ENCODE measurements at regions not wholly inside any gene's neighbourhood (a gene's known extent, or its start where the extent isn't known, plus 50 kb on each side); places are given as distances from the start of the nearest gene placed in this dataset.

GRCh38 chr14:53814392-53814791 is 142.2 kb downstream of the BMP4 start:
- TF ChIP-seq POLR3A (IDR thresholded peaks at IDR 0.05; ENCODE audit: borderline replicate concordance, extremely low read depth, insufficient read depth, insufficient read length) (no peak), SREBF2 (CRISPR knock-in tag; IDR thresholded peaks at IDR 0.05) (no peak), PML (IDR thresholded peaks at IDR 0.05; ENCODE audit: low read length) (no peak), MYC (IDR thresholded peaks at IDR 0.05; ENCODE audit: low read depth, low read length) (no peak), MYC (CRISPR knock-in tag; IDR thresholded peaks at IDR 0.05; ENCODE audit: borderline replicate concordance, low read depth) (no peak), ZNF311 (CRISPR knock-in tag; IDR thresholded peaks at IDR 0.05) (no peak), AFF4 (CRISPR knock-in tag; IDR thresholded peaks at IDR 0.05) (no peak), LCOR (CRISPR knock-in tag; IDR thresholded peaks at IDR 0.05) (no peak), SMAD1 (IDR thresholded peaks at IDR 0.05; ENCODE audit: low read depth, low read length, partially characterized antibody) (no peak), RAD21 (CRISPR knock-in tag; conservative IDR thresholded peaks at IDR 0.05 in 1 of 2, IDR thresholded peaks at IDR 0.05 in 1 of 2) (no peak)
